ENCODE measurements at regions not wholly inside any gene's neighbourhood (a gene's known extent, or its start where the extent isn't known, plus 50 kb on each side); places are given as distances from the start of the nearest gene placed in this dataset.

DNA sequence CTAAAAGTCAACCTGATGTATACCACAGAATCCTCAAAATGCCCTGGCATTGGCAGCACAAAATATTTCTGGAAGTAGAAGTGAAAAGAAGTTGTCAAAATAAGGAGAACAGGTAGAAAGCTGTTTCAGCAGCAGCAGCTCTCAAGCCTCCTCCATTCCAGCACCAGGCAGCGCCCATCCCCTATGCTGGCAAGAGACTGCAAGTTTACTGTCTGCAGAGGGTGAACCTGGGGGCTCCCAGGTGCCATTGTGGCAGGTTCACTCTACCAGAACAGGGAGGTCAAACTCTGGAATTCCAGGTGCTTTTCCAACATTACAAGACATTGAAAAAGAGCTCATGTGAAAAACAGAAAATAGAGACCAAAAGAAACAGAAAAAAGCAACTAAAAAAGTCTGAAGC is 128.8 kb upstream of the CTTNBP2NL start:
- DNase-seq, result no peak

DNA sequence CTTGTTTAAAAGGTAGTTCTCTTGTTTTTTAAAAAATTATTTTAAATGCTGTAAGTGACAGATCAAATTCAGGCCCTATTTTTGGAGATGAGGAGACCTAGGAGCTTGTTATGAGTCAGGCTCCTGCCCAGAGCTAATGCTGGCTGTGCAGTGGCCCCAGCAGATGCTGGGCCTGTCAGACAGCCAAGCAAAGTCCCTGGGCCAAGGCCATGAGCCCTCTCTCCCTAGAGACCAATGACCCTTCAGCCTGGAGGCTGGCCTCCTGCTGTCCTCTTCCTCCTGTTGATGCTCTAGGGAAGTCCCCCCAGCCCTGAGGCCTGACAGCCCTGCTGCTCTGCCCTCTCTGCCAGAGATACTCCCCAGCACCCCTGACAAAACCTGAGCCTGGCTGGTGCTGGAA is 128.1 kb upstream of the CTTNBP2NL start:
- no peak for DNase-seq

DNA sequence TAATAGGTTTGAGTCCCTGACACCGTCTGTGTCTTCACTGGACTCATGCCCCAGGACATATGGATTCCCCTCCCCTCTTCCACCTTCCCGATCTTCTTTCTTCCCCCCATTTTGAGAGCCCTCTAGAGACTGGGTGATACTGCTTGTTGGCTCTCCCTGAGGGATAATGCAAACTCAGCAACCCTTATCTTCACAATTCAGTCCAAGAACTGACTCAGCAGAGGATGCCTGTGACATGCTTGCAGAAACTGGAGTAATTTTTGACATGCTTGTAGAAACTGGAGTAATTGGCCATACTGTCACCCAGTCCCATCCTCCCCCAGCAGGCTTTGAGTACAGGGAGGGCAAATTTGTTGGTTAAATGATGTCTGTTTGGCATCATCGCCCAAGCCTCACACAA is 127.6 kb upstream of the CTTNBP2NL start:
- no peak for DNase-seq

DNA sequence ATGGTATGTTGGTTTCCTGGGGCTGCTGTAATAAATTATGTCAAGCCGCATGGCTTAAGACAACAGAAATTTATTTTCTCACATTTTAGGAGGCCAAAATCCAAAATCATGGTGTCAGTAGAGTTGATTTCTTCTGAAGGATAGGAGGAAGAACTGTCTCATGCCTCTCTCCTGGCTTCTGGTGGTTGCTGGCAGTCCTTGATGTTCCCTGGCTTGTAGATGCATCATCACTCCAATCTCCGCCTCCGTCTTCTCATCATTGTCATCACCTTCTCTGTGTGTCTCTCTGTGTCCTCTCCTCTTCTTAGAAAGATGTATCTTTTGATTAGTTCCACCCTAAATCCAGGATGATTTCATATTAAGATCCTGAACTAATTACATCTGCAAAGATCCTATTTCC is 124.7 kb upstream of the CTTNBP2NL start:
- DNase-seq, result no peak

DNA sequence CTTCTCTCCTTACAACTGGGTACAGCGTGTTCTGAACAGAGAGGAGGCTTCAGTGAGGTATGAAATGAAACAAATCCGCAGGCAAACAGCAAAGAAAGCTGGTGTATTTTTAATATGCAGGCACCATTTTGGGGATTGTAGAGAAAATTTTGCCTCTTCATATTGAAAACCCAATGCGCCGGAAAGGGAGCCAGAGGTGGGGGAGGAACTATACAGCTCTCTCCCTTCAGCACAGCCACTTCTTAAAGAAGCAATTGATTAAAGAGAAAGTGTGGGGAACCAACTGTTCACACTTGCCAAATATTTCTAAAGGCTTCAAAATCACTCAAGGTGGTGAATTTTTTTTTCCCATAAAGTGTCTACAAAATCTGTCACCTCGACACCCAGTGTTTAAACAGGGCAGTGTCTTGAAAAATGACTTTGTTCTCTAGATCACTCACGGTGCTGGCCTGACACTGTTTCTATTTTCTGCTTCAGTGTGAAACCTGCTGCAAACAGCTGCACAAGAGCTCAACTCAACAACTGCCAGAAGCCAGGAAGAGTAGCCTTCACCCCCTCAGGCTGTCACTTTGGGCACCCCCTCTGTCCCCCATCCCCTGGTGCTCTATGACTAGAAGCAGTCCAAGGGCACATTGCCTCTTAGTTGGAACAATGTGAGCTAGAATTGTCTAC is 123.8 kb upstream of the CTTNBP2NL start:
- DNase-seq, result no peak

DNA sequence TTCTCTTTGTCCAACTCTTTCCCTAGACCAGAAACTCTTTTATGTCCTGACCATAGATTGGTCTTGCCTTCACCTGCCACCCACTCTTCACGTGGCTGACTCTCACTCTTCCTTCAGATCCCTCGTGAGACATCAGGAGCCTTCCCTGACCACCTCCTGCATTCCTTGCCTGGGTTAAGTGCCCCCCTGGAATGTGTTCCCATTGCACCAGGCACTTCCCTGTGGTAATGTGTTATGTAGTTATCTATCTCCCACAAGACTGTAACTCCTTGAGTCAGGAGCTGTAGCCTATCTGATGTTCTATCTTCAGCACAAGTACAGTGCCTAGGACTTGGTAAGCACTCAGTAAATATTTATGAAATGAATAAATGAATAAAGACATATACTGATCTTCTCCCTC is 111.2 kb upstream of the CTTNBP2NL start:
- DNase-seq, result no peak

DNA sequence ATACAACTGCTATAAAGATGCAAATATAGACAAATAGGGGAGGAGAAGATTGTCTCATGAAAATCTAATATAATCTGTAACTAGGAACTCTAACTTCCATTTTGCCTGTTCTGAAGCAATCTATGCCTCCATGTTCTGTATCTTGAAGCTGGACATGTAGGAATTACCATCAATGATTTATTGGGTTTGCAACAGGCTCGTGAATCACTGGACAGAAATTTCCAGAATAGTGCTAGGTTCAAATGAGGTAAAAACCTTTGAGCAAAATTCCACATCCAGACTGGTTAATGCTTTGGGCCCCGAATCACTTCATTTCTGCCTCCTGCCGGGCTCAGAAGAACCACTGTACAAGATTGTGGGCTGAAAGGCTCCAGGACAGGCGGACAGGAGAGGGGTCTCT is 110.7 kb upstream of the CTTNBP2NL start:
- no peak for DNase-seq

DNA sequence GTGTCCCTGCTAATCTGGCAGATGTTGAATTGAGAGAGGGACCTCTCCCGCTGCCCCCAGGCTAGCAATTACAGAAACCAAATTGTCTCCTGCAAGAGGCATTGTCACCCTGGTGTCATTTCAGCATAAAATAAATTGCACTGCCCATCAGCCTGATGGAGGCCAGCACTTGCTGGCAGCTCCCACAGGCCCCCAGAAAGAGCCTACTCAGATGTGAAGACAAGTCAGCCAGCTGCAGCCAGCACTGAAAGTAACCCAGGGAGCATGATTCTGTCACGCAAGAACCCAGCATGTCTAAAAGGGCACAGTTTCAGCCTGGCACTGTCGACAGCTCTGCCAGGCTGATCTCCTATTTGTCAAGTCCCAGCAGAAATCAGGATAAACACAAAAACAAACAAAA is 110.3 kb upstream of the CTTNBP2NL start:
- DNase-seq, result no peak

DNA sequence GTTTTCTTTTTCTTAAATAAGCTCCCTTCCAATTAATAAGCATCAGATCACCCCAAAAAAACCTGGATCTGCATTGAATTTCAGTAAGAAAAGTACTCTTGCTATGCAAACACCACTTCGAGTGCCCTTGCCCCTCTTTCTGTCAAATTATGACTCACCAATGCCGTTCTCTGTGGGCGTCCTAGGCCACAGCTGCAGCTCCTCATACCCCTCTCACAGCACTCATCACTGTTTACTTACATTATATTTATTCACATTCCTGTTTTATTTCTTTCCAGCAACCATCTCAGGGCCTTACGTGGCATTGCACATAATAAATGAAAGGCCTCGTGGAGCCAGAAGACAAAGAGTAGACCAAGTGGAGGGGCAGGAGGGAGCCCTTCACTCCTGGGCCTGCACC is 99.1 kb upstream of the CTTNBP2NL start:
- no peak for DNase-seq

DNA sequence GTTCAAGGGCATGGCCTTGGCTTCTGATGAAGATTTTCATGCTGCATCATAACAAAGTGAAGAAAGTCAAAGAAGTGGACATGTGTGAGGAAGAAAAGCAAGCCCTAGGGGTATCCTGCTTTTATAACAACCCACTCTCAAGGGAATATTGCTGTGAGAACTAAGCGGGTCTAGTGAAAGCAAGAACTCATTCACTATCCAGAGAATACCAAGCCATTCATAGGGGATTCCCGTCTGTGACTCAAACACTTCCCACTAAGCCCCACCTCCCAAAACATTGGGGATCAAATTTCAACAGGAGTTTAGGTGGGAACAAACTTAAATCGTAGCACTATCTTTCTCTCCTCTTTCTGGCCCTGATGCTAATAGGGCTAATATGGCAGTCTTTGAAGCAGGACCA is 98.5 kb upstream of the CTTNBP2NL start:
- DNase-seq, result no peak

DNA sequence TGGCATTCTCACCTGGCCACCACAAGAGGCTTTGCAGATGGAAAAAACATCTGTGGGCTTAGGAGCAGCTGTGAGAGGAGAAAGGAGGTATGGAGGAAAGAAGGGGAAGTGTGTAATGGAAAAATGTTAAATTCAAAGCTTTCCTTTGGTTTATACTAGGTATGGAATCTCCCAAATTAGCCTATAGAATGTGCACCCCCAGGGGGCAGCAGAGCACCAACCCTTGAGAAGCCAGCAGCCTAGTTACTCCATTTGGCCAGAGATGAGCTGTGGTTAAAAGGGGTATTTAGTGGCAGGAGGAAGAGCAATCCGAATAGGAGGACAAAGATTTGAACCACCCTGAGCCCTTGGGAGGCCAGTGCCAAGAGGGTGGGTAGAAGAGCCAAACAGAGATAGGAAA is 97.5 kb upstream of the CTTNBP2NL start:
- no peak for DNase-seq

DNA sequence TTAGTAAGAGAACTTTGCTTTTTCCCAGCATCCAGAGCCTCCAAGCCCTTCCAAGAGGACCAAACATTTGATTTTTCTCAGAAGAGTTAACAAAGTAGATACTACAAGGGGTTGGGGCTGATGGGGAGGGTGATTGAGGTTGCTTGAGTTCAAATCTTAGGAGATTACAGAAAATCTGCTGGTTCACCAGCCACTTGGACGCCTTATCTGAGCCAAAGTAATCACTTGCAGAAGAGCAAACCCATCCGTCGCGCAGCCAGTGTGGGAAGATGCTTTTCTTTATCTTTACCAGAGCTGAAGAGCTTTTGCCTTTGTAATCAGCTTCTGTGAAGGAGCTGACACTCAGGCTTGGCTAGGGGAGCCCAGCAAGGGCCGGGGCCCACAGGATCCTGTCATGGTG is 91.9 kb upstream of the CTTNBP2NL start:
- no peak for DNase-seq

DNA sequence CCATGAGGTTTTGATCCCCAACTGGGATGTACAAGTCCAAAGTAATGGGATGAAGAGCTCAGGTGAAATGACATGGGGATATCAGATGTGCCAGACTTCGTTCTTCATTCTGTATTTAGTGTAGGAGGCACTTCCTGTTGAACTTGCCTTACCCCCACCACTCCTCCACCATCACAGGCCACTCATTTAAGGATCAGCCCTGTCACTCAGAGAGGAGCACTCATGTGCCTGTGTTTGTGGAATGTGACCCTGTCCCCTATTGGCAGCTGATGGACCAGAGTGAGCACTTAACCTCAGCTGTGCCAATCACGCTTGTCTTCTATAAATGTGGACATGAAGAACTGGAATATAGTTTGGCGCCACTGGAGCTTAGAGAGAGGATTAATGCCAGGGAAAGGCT is 91.4 kb upstream of the CTTNBP2NL start:
- DNase-seq, result no peak

DNA sequence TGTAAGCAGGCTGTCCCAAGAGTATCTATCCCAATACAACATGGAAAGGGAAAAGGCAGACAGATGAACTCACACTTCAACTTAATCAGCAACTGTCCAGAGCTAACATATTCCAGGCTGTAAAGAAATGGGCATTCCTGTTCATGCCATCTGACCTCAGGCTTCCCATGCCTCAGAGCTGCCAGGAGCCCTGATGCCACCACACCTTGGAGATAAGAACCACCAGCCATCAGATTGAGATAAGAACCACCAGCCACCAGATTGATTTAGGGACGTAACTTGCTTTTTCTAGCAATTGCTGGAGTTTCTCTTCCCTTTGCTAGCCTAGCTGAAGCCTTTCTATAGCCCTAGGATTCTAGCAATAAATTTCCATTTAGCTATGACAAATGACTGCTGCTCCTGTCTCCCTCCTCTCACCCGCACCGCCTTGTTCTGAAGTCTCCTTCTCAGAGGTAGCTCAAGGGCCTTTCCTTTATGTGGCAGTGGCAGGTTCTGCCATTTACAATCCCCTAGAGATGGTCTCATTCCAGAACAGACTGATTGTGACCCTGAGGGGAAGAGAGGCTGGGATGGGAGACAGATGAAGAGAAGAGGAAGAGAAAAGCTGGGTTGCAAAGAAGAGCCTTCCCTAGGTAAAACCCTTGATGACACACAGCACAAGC is 88.0 kb upstream of the CTTNBP2NL start:
- no peak for DNase-seq

DNA sequence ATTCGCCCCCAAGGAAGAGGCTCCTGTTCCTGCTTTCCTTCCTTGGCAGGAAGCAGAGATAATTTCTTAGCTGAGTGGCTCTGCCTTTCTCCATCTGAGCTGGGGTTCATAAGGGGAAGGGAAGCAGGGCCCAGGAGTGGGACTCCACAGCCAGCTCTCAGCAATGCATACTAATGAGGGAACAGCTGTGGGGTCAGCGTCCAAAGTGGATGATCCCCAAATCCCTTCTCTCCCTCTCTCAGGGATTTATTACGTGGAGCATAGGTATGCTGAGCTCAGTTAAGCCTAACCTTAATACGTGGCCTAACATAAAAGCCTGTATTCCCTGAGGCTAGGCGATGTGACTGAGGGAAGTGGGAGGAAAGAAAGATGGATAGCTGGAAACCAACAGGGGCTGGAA is 87.3 kb upstream of the CTTNBP2NL start:
- DNase-seq, result no peak

DNA sequence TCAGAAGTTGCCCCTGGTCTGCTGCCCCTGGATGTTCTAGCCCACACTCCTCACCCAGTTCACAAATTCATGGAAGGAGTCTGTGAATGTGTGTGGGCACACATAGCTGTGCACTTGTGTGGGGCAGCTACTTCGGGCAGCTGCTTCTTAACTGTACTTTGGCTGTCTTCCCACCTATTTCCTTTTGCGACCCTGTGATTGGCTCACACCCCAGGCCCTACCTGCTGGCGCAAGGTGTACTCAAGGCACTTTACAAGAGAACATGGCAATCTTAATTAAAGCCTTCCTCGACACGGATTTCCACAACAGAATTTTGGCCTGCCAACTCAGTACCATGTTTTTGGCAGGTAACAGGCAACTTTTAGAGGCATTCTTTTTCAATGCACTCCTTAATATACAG is 86.5 kb upstream of the CTTNBP2NL start:
- DNase-seq, result no peak

DNA sequence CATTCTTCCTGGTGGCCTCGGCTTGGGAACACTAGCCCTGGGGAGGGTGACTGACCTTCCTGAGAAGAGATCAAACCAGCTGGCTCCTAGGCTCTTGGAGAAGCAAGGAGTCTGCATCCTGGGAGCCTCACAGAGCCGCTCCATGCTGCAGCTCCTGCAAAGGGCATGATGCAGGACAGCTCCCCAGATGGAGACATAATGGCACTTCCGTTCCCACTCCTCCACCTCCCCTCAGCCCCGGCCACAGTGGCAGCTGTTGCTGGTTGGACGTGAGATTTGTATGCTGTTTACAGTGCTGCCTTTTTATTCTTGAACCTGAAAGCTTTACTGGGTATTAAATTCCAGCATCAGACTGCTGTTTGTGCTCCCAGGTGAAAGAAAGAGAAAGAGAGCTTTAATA is 83.7 kb upstream of the CTTNBP2NL start:
- no peak for DNase-seq

DNA sequence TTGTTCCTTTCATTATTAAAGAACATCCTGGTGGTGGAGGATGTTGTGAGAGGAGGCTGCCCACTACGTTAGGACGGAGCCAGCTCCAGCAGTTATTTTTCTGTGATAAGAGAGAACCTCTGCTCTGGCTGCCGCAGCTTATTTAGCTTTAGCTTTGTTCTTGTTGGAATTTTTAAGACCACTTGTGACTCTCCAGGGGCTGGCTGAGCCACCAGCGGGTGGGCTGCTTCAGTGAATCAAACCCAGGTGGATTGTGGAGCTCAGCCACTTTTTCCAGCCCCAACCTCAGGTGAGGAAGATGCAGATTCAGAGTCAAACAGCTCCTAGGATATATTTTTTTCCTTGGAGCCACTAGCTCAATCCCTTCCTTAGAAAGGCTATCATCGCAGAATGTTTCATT is 83.1 kb upstream of the CTTNBP2NL start:
- no peak for DNase-seq

DNA sequence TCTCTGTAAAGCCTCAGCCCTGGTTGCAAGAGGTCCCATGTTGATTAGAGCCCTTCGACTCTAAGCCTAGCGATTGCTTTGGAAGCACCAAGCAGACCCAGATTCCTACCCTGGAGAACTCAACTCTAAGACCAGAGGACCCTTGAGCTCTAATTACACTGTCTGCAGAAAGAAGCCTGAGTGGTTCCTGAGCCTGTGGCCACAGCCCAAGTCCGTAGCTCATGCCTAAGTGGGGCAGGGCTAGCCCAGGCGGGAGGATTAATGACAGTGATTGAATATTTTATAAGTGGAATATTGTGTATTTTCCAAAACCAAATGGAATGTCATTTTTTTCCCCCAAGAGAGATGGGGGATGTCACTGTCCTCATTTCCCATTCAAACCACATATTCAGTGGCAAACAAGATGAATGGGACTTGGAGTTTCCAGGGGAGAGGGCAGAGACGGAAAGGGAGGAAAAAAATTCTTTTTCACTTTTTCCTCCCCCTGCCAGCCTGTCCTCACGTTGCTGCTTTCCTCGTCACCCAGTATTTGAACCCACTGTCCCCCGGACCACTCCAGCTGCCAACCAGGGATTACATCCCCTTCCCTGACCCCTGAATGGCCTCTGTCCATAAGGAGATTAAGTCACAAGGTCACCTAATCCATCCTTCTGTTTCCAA is 79.6 kb upstream of the CTTNBP2NL start:
- no peak for DNase-seq

DNA sequence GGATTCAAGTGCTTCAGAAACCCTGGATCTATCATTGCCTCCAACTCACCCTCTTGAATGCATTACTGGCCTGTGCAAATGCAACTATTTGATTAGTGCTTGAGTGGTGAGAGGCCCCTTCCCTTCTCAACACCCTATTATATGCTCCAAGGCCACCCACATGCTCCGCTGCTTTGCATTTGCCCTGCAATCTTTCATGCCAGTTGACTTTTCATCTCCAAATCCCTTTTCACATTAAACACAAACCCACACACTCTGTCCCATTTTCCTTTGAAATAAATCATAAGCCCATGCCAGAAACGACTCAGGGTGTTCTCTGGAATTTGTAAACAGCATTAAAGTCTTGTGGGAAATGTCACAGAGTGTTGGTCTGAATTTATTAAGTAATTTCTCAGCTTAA is 78.9 kb upstream of the CTTNBP2NL start:
- no peak for DNase-seq

DNA sequence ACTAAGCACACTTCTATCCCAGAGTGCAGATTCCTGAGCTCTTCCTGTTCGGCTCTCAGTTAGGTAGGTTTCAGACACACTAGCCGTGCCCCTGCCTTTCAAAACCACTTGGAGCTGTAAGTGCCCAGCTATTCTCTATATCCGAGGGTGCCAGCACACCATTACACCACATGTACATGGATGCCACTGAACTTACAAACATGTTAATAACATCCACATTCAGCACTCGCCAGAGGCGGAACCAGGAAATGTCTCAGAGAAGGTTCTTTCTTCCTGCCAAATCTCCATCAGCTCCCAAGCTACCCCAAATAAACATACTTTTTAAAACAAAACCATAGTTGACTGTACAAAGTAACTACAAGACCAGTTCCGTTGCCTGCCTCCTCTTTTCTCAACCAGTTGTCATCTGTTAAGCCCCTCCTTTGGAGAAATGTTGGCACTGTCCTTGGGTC is 78.4 kb upstream of the CTTNBP2NL start:
- DNase-seq, result no peak

DNA sequence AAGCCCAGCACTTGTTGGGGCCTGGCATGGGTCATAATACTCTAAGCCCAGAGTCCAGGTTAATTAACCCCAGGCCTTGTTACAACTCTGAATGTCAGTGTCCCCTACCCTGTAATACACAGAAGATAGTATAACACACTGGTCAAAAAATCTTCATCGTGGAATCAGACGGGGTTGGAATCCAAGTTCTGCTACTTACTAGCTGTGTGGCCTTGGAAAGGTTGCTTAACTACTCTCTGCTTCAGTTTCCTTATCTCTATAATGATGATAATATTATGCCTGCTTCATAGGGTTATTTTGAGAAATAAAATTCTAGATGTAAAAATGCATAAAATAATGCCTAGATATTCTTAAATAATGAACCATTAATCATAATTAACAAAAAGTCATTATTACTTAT is 77.8 kb upstream of the CTTNBP2NL start:
- DNase-seq, result no peak

DNA sequence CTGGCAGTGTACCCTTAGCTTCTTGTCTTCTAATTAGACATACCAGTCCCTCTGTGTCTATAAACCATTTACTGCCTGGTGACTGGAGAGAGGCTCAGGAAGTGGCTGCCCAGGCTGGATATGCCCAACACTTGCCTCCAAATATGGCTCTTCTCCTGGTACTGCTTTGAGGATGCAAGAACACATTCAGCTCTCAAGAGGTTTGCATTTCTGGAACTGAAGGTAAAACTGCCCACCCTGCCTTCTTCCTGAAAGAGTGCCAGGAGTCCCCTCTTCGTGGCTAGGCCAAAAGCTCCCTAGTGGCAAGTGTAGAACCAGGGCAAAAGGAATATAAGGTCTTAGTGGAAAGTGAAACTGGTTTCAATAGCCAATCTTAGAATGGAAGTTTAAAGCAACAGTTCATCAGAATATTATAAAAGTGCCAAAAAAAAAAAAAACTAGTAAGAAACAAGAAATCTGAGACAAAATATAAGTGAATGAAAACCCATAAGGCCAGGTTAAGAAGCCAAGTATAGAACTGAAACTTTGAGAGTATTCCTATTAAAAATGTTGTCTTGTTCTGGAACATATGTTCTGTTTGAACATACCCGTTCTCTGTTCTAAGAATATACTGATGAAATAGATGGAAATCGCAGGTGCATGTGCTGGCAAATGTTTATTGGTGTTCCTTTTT is 77.2 kb upstream of the CTTNBP2NL start:
- no peak for DNase-seq

Data from amniotic stem cell (primary cell).